ENCODE measurements at regions not wholly inside any gene's neighbourhood (a gene's known extent, or its start where the extent isn't known, plus 50 kb on each side); places are given as distances from the start of the nearest gene placed in this dataset.

- Histone ChIP-seq H3K9me3 (ENCODE audit: control insufficient read depth in 4 of 4, insufficient read depth in 3 of 4, low read length in 3 of 4) (no peaks in the 10 kb centered on the region), H3K4me1 (ENCODE audit: control insufficient read depth in 5 of 5, insufficient read depth in 5 of 5, low read length in 5 of 5) (no peaks in the 10 kb centered on the region), H3K27me3 (ENCODE audit: control insufficient read depth in 3 of 3, insufficient read depth in 3 of 3, low read length in 2 of 3) (no peaks in the 10 kb centered on the region), H3K9ac (ENCODE audit: insufficient read depth in 1 of 2, low read length in 2 of 2) (no peak overlapping the region), H3K27ac (ENCODE audit: low read depth in 1 of 2, low read length in 1 of 2) (no peak overlapping the region), H3K4me3 (no peak overlapping the region), H3K36me3 (ENCODE audit: control insufficient read depth in 4 of 4, insufficient read depth in 4 of 4, low read length in 4 of 4) (no peaks in the 10 kb centered on the region)
- no peak for DNase-seq
- ATAC-seq (ENCODE audit: insufficient read depth, low FRiP score) = no peak
- 95% methylated on average over 4 of the region's 4 CpGs for WGBS, 2 donors
- no peak for TF ChIP-seq CTCF (IDR thresholded peaks at IDR 0.05; ENCODE audit: control extremely low read depth, extremely low read depth)
These were observed 154.2 kb downstream of the MIAT start for GRCh38 chr22:26811647-26811992.

- no peak for TF ChIP-seq CTCF (IDR thresholded peaks at IDR 0.05; ENCODE audit: control extremely low read depth, extremely low read depth)
- no peaks in the 10 kb centered on the region for H3K36me3 ChIP-seq (ENCODE audit: control insufficient read depth in 4 of 4, insufficient read depth in 4 of 4, low read length in 4 of 4)
- ATAC-seq (ENCODE audit: insufficient read depth, low FRiP score) (no peak), DNase-seq (no peak)
- no peak overlapping the region for H3K4me3 ChIP-seq
- no peaks in the 10 kb centered on the region for H3K27me3 ChIP-seq (ENCODE audit: control insufficient read depth in 3 of 3, insufficient read depth in 3 of 3, low read length in 2 of 3)
- peaks cover 0 to 4% (median 2%) of the 10 kb centered on the region in 4 donors for H3K9me3 ChIP-seq (ENCODE audit: control insufficient read depth in 4 of 4, insufficient read depth in 3 of 4, low read length in 3 of 4)
- no peaks in the 10 kb centered on the region for H3K4me1 ChIP-seq (ENCODE audit: control insufficient read depth in 5 of 5, insufficient read depth in 5 of 5, low read length in 5 of 5)
- H3K27ac ChIP-seq (ENCODE audit: low read depth in 1 of 2, low read length in 1 of 2) = no peak overlapping the region
- H3K9ac ChIP-seq (ENCODE audit: insufficient read depth in 1 of 2, low read length in 2 of 2) = no peak overlapping the region
These were observed 155.3 kb downstream of the MIAT start for GRCh38 chr22:26812731-26813130.

GRCh38 chr22:26816726-26817125, 159.3 kb downstream of the MIAT start:
- DNase-seq = no peak
- 88 to 95% methylated on average over 4 of the region's 4 CpGs for WGBS, 2 donors
- H3K9ac ChIP-seq (ENCODE audit: insufficient read depth in 1 of 2, low read length in 2 of 2) = no peak overlapping the region
- no peak for TF ChIP-seq CTCF (IDR thresholded peaks at IDR 0.05; ENCODE audit: control extremely low read depth, extremely low read depth)
- H3K27ac ChIP-seq (ENCODE audit: low read depth in 1 of 2, low read length in 1 of 2) = no peak overlapping the region
- no peaks in the 10 kb centered on the region for H3K27me3 ChIP-seq (ENCODE audit: control insufficient read depth in 3 of 3, insufficient read depth in 3 of 3, low read length in 2 of 3)
- no peaks in the 10 kb centered on the region for H3K4me1 ChIP-seq (ENCODE audit: control insufficient read depth in 5 of 5, insufficient read depth in 5 of 5, low read length in 5 of 5)
- ATAC-seq (ENCODE audit: insufficient read depth, low FRiP score) = no peak
- no peak overlapping the region for H3K4me3 ChIP-seq
- H3K36me3 ChIP-seq (ENCODE audit: control insufficient read depth in 4 of 4, insufficient read depth in 4 of 4, low read length in 4 of 4) = no peaks in the 10 kb centered on the region
- H3K9me3 ChIP-seq (ENCODE audit: control insufficient read depth in 4 of 4, insufficient read depth in 3 of 4, low read length in 3 of 4) = peaks cover 0 to 13% (median 4%) of the 10 kb centered on the region in 4 donors

- Histone ChIP-seq H3K4me1 (ENCODE audit: control insufficient read depth in 5 of 5, insufficient read depth in 5 of 5, low read length in 5 of 5) (no peaks in the 10 kb centered on the region), H3K9ac (ENCODE audit: insufficient read depth in 1 of 2, low read length in 2 of 2) (no peak overlapping the region), H3K36me3 (ENCODE audit: control insufficient read depth in 4 of 4, insufficient read depth in 4 of 4, low read length in 4 of 4) (no peaks in the 10 kb centered on the region), H3K27ac (ENCODE audit: low read depth in 1 of 2, low read length in 1 of 2) (no peak overlapping the region), H3K27me3 (ENCODE audit: control insufficient read depth in 3 of 3, insufficient read depth in 3 of 3, low read length in 2 of 3) (no peaks in the 10 kb centered on the region), H3K4me3 (no peak overlapping the region), H3K9me3 (ENCODE audit: control insufficient read depth in 4 of 4, insufficient read depth in 3 of 4, low read length in 3 of 4) (peaks cover 0 to 13% (median 4%) of the 10 kb centered on the region in 4 donors)
- DNase-seq (no peak), ATAC-seq (ENCODE audit: insufficient read depth, low FRiP score) (no peak)
- TF ChIP-seq CTCF (IDR thresholded peaks at IDR 0.05; ENCODE audit: control extremely low read depth, extremely low read depth) = no peak
- WGBS, 2 donors = 73% methylated on average over 4 of the region's 4 CpGs
These were observed 160.5 kb downstream of the MIAT start for GRCh38 chr22:26817926-26818325.

Data from lung (tissue), 11 donors.